ENCODE measurements at regions not wholly inside any gene's neighbourhood (a gene's known extent, or its start where the extent isn't known, plus 50 kb on each side); places are given as distances from the start of the nearest gene placed in this dataset.

GRCh38 chr6:76708641-76709331, 636.3 kb upstream of the IMPG1 start:
- TF ChIP-seq, protein P1, sequence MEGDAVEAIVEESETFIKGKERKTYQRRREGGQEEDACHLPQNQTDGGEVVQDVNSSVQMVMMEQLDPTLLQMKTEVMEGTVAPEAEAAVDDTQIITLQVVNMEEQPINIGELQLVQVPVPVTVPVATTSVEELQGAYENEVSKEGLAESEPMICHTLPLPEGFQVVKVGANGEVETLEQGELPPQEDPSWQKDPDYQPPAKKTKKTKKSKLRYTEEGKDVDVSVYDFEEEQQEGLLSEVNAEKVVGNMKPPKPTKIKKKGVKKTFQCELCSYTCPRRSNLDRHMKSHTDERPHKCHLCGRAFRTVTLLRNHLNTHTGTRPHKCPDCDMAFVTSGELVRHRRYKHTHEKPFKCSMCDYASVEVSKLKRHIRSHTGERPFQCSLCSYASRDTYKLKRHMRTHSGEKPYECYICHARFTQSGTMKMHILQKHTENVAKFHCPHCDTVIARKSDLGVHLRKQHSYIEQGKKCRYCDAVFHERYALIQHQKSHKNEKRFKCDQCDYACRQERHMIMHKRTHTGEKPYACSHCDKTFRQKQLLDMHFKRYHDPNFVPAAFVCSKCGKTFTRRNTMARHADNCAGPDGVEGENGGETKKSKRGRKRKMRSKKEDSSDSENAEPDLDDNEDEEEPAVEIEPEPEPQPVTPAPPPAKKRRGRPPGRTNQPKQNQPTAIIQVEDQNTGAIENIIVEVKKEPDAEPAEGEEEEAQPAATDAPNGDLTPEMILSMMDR (IDR thresholded peaks at IDR 0.05; ENCODE audit: low read depth, low read length) = no peak
- TF ChIP-seq EZH2phosphoT487 (IDR thresholded peaks at IDR 0.05; ENCODE audit: low read depth) = no peak

Data from OCI-LY3 (cell line).